Hepatocyte (in vitro differentiated cells): ENCODE measurements at regions not wholly inside any gene's neighbourhood (a gene's known extent, or its start where the extent isn't known, plus 50 kb on each side); places are given as distances from the start of the nearest gene placed in this dataset.

Experiments used
- DNase-seq: peaks from one replicate; pipeline ENCODE4 v3.0.0-alpha.2; 2016; ENCODE audit warnings: low spot score
- H2AFZ ChIP-seq: fragments of 200-600 bp; sonication (generic); 2 replicates; pipeline ENCODE4 v1.6.0; 2016; ENCODE audit warnings: antibody characterized with exemption, mild to moderate bottlenecking
- H3K27ac ChIP-seq: fragments of 200-600 bp; sonication (generic); 2 replicates; pipeline ENCODE4 v1.5.1; 2016; ENCODE audit warnings: mild to moderate bottlenecking
- H3K27me3 ChIP-seq: fragments of 200-600 bp; sonication (generic); 2 replicates; pipeline ENCODE4 v1.6.1; 2016
- H3K36me3 ChIP-seq: fragments of 200-600 bp; sonication (generic); replicated peaks from 2 replicates; pipeline ENCODE4 v1.5.1; 2016; ENCODE audit warnings: low read depth; ENCODE audit not compliant: insufficient read depth
- H3K4me1 ChIP-seq: fragments of 200-600 bp; sonication (generic); 2 replicates; pipeline ENCODE4 v1.5.1; 2016; ENCODE audit warnings: mild to moderate bottlenecking, moderate library complexity; ENCODE audit not compliant: insufficient read depth
- H3K4me2 ChIP-seq: fragments of 200-600 bp; sonication (generic); 2 replicates; pipeline ENCODE4 v1.6.0; 2016
- H3K4me3 ChIP-seq: fragments of 200-600 bp; sonication (generic); 2 replicates; pipeline ENCODE4 v1.5.1; 2016; ENCODE audit warnings: mild to moderate bottlenecking
- H3K79me2 ChIP-seq: fragments of 200-600 bp; sonication (generic); 2 replicates; pipeline ENCODE4 v1.6.0; 2017; ENCODE audit warnings: mild to moderate bottlenecking
- H3K9me2 ChIP-seq: fragments of 200-600 bp; sonication (generic); replicated peaks from 2 replicates; pipeline ENCODE4 v1.6.0; 2017; ENCODE audit warnings: mild to moderate bottlenecking; ENCODE audit not compliant: insufficient read depth
- H3K9me3 ChIP-seq: fragments of 200-600 bp; sonication (generic); 2 replicates; pipeline ENCODE4 v1.5.1; 2016; ENCODE audit warnings: low read depth, mild to moderate bottlenecking
- H4K20me1 ChIP-seq: fragments of 200-600 bp; sonication (generic); 2 replicates; pipeline ENCODE4 v1.6.0; 2016; ENCODE audit warnings: mild to moderate bottlenecking; ENCODE audit not compliant: insufficient read depth, poor library complexity, severe bottlenecking
- EZH2 ChIP-seq: fragments of 200-600 bp; sonication (generic); IDR thresholded peaks from 2 replicates; pipeline ENCODE4 v1.6.1; 2016; ENCODE audit warnings: antibody characterized with exemption, mild to moderate bottlenecking, borderline replicate concordance
- EZH2phosphoT487 ChIP-seq: fragments of 200-600 bp; sonication (generic); IDR thresholded peaks from one replicate; pipeline ENCODE4 v1.6.1; 2018; ENCODE audit warnings: antibody characterized with exemption, mild to moderate bottlenecking, low read depth, moderate library complexity; ENCODE audit not compliant: unreplicated experiment, severe bottlenecking
- WGBS: methylation state at CpG from one replicate; pipeline ENCODE4 v1.1.6; 2016; ENCODE audit warnings: low lambda C conversion rate; ENCODE audit errors: missing lambda C conversion rate; 5-methylcytosine and 5-hydroxymethylcytosine counted together
- TF ChIP-seq, protein P1 (sequence below): fragments of 200-600 bp; sonication (generic); IDR thresholded peaks from 2 replicates; pipeline ENCODE4 v1.5.1; 2016; ENCODE audit warnings: antibody characterized with exemption, mild to moderate bottlenecking; ENCODE audit not compliant: poor library complexity

DNA sequence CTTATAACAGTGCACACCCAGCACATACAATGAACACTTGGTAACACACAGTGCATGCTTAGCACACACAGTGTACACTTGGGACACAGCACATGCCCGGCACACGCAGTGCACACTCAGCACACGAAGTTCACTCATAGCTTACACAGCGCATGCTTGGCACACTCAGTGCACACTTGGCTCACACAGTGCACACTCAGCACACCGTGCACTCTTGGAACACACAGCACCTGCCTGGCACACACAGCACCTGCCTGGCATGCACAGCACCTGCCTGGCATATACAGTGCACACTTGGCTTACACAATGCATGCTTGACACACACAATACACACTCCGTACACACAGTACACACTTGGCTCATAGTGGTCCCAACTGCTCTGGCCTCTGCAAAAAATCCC is 128.2 kb downstream of the GALR1 start:
- Histone ChIP-seq H3K9me2 (no peaks in the 10 kb centered on the region), H3K79me2 (no peaks in the 10 kb centered on the region), H3K36me3 (no peaks in the 10 kb centered on the region), H3K27me3 (no peaks in the 10 kb centered on the region), H3K4me1 (no peaks in the 10 kb centered on the region), H3K27ac (no peak overlapping the region), H4K20me1 (no peaks in the 10 kb centered on the region), H2AFZ (no peak overlapping the region), H3K9me3 (no peaks in the 10 kb centered on the region), H3K4me2 (no peak overlapping the region), H3K4me3 (no peak overlapping the region)
- TF ChIP-seq, protein P1, sequence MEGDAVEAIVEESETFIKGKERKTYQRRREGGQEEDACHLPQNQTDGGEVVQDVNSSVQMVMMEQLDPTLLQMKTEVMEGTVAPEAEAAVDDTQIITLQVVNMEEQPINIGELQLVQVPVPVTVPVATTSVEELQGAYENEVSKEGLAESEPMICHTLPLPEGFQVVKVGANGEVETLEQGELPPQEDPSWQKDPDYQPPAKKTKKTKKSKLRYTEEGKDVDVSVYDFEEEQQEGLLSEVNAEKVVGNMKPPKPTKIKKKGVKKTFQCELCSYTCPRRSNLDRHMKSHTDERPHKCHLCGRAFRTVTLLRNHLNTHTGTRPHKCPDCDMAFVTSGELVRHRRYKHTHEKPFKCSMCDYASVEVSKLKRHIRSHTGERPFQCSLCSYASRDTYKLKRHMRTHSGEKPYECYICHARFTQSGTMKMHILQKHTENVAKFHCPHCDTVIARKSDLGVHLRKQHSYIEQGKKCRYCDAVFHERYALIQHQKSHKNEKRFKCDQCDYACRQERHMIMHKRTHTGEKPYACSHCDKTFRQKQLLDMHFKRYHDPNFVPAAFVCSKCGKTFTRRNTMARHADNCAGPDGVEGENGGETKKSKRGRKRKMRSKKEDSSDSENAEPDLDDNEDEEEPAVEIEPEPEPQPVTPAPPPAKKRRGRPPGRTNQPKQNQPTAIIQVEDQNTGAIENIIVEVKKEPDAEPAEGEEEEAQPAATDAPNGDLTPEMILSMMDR = no peak
- TF ChIP-seq EZH2phosphoT487 (no peak), EZH2 (no peak)
- no peak for DNase-seq
- 95% methylated on average over 6 of the region's 6 CpGs for WGBS

DNA sequence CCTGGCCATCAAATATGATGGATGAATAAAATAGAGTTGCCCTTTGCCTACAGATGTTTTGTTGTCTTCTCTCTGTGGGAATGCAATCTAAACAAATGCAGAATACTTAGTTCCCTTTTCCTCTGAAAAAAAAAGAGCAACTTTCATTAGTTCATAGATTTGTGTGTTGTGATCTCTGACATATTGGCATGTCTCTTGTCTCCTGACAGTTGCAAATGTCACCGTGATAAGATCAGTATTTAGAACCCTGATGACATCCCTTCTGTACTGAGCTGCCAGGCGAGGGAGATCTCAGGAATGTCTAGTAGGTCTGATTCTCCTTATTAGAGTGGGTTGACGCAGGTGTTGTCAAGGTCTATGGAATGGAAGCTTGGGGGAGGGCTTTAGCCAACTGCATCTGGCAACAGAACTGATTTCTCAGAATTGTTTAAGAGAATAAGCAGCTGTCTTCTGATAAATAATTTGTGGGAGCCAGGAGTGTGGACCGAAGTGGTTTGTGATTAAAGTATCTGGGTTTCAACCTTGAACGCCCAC is 130.4 kb downstream of the GALR1 start:
- 64% methylated on average over 5 of the region's 5 CpGs for WGBS
- Histone ChIP-seq H3K36me3 (no peaks in the 10 kb centered on the region), H2AFZ (no peak overlapping the region), H3K79me2 (no peaks in the 10 kb centered on the region), H4K20me1 (no peaks in the 10 kb centered on the region), H3K9me2 (no peaks in the 10 kb centered on the region), H3K4me1 (no peaks in the 10 kb centered on the region), H3K4me3 (no peak overlapping the region), H3K9me3 (no peaks in the 10 kb centered on the region), H3K27me3 (no peaks in the 10 kb centered on the region), H3K27ac (no peak overlapping the region), H3K4me2 (no peak overlapping the region)
- no peak for DNase-seq
- no peak for TF ChIP-seq EZH2phosphoT487
- TF ChIP-seq, protein P1 = no peak
- no peak for TF ChIP-seq EZH2

DNA sequence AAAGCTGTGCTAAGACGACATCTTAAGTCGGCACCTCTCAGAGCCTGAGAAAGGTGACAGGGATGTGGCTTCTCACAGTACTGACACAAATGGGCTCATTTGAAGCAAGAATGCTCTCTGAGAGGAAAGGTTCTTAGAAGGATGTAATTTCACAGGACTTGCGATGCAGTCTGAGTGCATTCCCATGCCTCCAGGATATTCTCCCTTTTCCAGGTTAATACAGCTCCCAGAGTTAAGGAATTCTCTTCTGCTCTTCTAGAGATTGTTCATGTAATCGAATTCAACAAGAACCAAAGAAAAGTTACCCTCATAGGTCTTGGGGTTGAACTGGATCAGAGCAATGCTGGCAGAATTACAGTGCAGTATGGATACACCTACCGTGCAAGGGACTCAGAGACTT is 131.0 kb downstream of the GALR1 start:
- Histone ChIP-seq H3K4me1 (no peaks in the 10 kb centered on the region), H2AFZ (no peak overlapping the region), H3K4me2 (no peak overlapping the region), H3K9me2 (no peaks in the 10 kb centered on the region), H4K20me1 (no peaks in the 10 kb centered on the region), H3K4me3 (no peak overlapping the region), H3K36me3 (no peaks in the 10 kb centered on the region), H3K9me3 (no peaks in the 10 kb centered on the region), H3K27me3 (no peaks in the 10 kb centered on the region), H3K27ac (no peak overlapping the region), H3K79me2 (no peaks in the 10 kb centered on the region)
- DNase-seq = no peak
- no peak for TF ChIP-seq EZH2phosphoT487
- TF ChIP-seq EZH2 = no peak
- TF ChIP-seq, protein P1 = no peak
- 84% methylated on average over 5 of the region's 5 CpGs for WGBS

DNA sequence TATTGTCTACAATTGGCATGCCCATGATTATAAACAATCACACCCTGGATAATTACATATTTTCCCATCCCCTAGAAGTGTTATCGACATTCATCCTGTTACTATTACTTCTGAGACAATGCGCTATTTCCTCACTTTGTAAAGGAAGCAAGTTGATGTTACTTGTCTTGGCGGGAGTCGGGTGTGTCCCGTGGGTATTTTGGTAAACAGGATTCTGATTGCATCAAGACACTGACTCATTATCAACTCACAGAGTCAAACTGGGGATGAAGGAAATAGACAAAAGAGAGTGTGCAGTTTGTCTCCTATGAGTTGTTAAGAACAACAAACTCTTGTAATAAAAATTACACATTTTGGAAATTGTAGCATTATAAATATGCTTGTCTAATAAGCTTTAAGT is 142.7 kb downstream of the GALR1 start:
- Histone ChIP-seq H3K27me3 (no peaks in the 10 kb centered on the region), H3K36me3 (no peaks in the 10 kb centered on the region), H3K4me1 (peaks cover 2% of the 10 kb centered on the region), H4K20me1 (no peaks in the 10 kb centered on the region), H3K9me3 (no peaks in the 10 kb centered on the region), H3K79me2 (no peaks in the 10 kb centered on the region), H3K9me2 (no peaks in the 10 kb centered on the region), H3K4me2 (no peak overlapping the region), H3K4me3 (no peak overlapping the region), H3K27ac (no peak overlapping the region), H2AFZ (no peak overlapping the region)
- 74% methylated on average over 5 of the region's 5 CpGs for WGBS
- no peak for TF ChIP-seq EZH2
- TF ChIP-seq, protein P1 = no peak
- no peak for TF ChIP-seq EZH2phosphoT487
- no peak for DNase-seq
